Endometrium (tissue), 2 donors: ENCODE measurements at regions not wholly inside any gene's neighbourhood (a gene's known extent, or its start where the extent isn't known, plus 50 kb on each side); places are given as distances from the start of the nearest gene placed in this dataset.
"Not testable (repeated sequence)": the region's sequence is repeated elsewhere in the genome, so short reads cannot be mapped to it uniquely, and the experiment has no call there.

Experiments used
- FAIRE-seq: peaks from 2 replicates; lab custom pipeline; 2012; peaks lifted over from hg19 to GRCh38; lab: Jason Lieb, UNC
- donor health status: control.
- donor health status: control.

DNA sequence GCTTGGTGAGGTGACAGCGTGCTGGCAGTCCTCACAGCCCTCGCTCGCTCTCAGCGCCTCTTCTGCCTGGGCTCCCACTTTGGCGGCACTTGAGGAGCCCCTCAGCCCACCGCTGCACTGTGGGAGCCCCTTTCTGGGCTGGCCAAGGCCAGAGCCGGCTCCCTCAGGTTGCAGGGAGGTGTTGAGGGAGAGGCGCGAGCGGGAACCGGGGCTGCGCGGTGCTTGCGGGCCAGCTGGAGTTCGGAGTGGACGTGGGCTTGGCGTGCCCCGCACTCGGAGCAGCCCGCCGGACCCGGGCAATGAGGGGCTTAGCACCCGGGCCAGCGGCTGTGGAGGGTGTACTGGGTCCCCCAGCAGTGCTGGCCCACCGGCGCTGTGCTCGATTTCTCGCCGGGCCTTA is 134.2 kb upstream of the BASP1 start:
- FAIRE-seq = not testable (repeated sequence)

GRCh38 chr5:17087035-17087434 is 130.4 kb upstream of the BASP1 start:
- FAIRE-seq = no peak

DNA sequence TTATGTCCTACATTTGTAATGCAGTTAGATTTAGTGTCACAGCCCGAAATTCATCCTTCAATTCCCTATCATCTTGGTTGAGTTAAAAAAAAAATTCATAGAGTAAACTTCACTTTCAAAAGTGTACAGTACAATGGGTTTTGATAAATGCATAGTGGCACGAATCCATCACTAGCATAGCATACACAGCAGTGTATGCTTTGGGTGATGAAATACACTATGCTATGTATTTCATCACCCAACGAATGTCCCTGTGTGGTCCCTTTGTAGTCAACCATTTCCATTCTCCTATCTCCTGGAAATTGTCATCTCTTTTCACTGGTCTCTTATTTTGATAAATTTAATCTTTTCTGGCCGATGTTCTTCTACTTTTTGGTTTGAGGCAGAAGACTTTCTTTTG is 129.4 kb upstream of the BASP1 start:
- no peak for FAIRE-seq

- FAIRE-seq = no peak
These were observed 128.4 kb upstream of the BASP1 start for GRCh38 chr5:17089001-17089400.

DNA sequence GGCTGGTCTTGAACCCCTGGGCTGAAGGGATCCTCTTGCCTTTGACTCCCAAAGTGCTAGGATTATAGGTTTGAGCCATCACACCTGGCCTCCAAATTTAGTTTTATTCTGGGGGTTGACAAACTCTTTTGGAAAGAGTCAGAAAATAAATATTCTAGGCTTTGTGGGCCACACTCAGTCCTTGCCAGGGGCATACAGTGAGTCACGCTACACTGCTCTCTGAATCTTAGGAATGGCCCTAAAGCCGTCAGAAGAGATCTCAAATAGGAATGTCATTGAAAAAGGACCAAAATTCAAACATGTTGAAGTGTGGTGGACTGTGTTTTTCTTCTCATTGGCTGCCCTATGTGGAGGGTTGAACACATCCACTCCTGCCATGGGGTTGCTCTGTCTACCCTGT is 127.7 kb upstream of the BASP1 start:
- no peak for FAIRE-seq

- no peak for FAIRE-seq
These were observed 126.6 kb upstream of the BASP1 start for GRCh38 chr5:17090839-17091238.

- no peak for FAIRE-seq
These were observed 122.6 kb upstream of the BASP1 start for GRCh38 chr5:17094830-17095229.

DNA sequence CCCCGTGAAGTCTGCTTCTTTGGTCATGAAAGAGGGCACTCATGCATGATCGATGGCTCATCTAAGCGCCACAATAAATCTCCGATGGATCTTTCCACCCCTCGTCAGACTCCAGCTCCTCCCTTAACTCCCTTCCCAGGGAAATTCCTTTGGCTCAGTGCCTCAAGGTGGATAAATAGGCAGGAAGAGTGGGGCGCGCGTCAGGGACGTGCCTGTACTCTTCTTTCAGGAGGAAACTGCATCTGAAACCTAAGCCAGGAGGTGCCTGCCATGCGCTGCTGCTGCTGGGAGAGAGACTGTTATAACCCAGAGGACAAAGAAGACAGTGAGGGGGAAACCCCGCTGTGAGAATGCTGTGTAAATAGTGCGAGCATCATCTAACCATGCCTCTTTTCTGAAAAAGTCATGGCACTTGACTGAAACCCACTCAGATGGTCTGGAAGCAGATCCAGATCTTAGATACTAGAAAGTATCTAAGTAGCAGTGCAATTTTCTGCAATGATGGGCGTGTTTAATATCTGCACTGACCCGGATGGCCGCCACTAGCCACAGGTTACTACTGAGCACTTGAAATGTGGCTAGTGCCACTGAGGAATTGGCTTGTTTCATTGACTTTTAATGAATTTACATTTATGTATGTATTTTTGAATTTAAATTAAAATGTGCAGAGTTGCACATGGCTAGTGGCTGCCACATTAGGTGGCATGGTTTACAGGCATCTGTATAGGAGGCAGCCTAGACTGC is 120.3 kb upstream of the BASP1 start:
- no peak for FAIRE-seq

DNA sequence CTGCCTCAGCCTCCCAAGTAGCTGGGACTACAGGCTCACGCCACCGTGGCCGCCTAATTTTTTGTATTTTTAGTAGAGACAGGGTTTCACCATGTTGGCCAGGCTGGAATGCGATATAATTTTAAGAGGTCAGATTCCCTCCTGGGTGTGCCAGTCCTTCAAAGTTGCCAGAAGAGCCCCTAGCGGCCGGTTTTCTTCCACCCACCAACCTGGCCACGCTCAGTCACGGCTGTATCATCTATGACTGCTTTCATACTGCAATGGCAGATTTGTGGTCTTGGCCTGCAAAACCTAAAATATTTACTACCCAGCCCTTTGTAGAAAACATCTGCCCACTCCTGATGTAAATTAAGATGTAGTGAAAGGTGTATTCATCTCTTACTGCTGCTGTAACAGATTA is 117.5 kb upstream of the BASP1 start:
- FAIRE-seq = no peak

GRCh38 chr5:17103461-17103860 is 114.0 kb upstream of the BASP1 start:
- no peak for FAIRE-seq

DNA sequence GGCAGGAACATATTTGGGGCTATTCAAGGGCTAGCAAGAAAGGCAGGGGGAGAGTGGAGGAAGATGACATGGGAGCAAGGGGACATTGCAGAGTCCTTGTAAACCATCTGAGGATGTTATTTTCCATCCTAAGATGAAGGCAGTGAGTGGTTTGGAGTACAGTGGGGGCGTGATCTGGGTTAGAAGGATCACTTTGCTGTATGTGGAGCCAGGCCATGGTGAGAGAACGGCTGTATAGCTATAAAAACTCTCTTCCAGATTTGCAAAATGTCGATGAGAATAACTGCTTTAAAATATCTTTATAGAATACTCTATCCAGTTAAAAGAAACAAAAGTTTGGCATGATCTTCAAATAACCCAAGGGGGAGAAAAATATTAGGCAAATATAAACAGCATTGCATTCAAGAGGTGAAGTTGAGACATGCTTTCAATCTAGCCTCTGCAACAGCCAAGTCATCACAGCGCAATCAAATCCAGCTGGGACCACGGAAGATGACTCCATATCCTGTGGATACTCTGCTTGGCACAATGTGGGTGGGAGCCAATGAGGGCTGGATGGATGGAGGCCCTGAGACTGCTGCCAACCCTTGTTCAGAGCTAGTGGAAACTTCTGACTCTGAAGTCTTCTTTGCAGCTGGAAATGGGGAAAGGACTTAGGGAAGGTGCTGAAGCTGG is 111.5 kb upstream of the BASP1 start:
- no peak for FAIRE-seq

DNA sequence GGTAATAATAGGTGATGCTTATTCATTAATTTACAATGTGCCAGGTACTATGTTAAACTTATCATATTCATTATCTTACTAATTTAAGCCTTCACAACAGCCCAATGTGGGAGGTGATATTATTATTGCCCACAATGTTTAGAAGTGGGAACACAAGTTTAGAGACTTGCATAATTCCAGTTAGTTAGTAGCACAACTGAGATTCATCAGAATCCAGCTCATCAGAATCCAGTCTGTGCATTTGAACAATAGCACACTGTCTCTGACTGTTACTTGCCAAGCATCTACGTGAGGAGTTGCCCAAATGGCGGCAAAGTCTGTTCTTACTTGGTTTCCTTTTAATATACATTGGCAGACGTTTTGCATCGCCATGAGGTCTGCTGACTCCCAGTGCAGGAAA is 110.9 kb upstream of the BASP1 start:
- FAIRE-seq = no peak

GRCh38 chr5:17112091-17112716 is 105.2 kb upstream of the BASP1 start:
- not testable (repeated sequence) for FAIRE-seq

GRCh38 chr5:17113174-17113958 is 104.1 kb upstream of the BASP1 start:
- no peak for FAIRE-seq

DNA sequence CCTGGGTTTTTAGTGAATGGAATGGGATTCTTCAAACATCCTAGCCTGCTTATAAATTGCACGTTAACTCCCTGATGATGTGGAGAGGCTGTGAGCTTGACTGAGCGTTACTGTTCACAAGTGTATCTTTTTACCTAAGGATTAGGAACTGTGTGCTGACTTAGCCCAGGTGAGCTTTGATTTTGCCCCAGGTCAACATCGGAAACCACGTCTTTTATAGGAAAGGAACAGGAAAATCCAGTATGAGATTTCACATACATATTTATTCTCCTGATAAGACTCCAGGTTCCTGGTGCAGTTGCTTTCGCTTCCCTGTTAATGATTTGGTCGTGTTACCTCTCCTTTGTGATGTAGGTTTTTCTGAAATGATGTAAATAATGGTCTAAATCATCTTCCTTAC is 103.2 kb upstream of the BASP1 start:
- no peak for FAIRE-seq

- no peak for FAIRE-seq
These were observed 102.5 kb upstream of the BASP1 start for GRCh38 chr5:17114715-17115599.

- no peak for FAIRE-seq
These were observed 101.6 kb upstream of the BASP1 start for GRCh38 chr5:17115855-17116254.

DNA sequence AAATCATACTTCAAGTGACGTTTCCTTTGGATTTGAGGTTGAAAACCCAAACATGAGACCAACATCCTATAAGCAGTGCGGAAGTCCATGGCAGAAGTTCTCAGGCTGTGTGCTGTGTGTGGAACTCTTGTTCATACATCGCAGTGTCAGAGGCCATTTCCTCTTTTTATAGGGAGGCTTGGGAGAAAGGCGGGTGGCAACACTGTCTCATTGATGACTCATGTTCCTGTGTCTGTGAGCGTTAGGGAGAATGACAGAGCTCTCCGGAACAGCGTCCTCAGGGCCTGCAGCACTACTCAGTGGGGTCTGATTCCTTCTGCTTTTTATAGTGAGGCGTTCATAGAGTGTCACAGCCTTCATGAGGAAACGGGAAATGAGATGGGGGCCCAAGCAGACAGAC is 98.8 kb upstream of the BASP1 start:
- FAIRE-seq = no peak

DNA sequence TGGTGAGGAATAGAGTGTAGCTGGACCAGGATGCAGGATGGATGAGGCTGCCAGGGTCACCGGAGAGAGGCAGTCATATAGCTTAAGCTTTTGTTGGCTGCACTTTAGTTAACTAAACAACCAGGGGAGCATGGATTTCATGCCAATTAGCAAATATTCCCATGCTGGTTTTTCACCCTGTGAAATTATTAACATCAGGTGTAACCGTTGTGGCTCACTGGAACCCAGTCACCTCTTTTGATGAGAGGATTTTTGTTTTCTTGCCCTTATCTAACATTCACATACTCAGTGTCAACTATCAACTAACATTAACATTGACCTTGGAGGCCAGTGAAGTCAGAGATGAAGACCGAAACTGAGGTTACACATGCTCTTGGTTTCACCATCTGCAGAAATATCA is 97.2 kb upstream of the BASP1 start:
- FAIRE-seq = no peak

GRCh38 chr5:17121776-17122175 is 95.7 kb upstream of the BASP1 start:
- FAIRE-seq = no peak

- FAIRE-seq = no peak
These were observed 94.4 kb upstream of the BASP1 start for GRCh38 chr5:17123010-17123409.

DNA sequence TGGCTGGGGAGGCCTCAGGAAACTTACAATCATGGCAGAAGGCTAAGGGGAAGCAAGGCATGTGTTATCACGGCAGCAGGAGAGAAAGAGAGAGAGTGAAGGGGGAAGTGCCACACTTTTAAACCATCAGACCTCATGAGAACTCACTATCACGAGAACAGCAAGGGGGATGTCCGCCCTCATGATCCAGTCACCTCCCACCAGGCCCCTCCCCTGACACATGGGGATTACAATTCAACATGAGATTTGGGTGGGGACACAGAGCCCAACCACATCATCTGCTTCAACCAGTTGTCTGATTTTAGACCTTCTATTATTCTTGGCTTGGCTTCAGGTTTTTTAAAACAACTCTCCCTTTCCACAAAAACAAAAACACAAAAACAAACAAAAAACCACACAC is 93.7 kb upstream of the BASP1 start:
- FAIRE-seq = not testable (repeated sequence)
